Hematopoietic multipotent progenitor cell treated with erythropoietin and hydrocortisone succinate and interleukin-3 and kit ligand, for 8 days (in vitro differentiated cells): ENCODE measurements at regions not wholly inside any gene's neighbourhood (a gene's known extent, or its start where the extent isn't known, plus 50 kb on each side); places are given as distances from the start of the nearest gene placed in this dataset.
"Not testable (repeated sequence)": the region's sequence is repeated elsewhere in the genome, so short reads cannot be mapped to it uniquely, and the experiment has no call there.

ENCODE experiments used
- DNase-seq: peaks from one replicate; pipeline ENCODE4 v3.0.0-alpha.2; 2015

DNA sequence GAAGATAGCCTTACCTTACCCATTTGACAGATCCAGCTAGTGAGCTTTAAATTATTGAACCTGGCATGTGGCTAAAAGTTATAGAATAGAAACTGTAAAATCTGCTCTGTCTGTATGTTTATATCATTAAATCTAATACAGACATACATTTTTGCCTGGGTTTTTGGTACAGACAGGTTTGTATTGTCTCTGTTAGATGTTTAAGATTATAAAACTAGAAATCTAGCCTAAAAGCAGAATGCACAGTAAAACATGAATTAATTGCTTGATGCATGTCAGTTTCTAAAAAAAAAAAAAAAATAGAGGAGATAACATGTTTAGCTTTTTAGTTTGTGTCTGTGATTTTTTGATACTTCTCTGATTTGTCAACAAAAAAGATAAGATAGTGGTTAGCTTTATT is 477.6 kb upstream of the LRRC7 start:
- no peak for DNase-seq

DNA sequence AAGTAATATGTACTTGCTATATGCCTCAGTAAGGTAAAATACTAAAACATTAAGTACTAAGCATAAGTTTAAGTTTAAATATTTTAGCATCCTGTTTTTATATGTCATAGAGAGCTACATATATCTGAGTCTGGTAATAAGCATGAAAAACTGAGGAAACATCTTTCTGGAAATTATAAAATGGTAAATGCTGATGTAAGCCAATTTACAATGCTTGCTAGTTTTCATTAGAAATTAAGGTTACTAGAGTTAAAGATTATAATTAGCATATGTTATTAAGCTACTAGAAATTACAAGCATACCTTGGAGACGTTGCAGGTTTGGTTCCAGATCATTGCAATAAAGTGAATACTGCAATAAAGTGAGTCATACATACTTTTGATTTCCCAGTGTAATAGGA is 477.0 kb upstream of the LRRC7 start:
- DNase-seq: no peak

DNA sequence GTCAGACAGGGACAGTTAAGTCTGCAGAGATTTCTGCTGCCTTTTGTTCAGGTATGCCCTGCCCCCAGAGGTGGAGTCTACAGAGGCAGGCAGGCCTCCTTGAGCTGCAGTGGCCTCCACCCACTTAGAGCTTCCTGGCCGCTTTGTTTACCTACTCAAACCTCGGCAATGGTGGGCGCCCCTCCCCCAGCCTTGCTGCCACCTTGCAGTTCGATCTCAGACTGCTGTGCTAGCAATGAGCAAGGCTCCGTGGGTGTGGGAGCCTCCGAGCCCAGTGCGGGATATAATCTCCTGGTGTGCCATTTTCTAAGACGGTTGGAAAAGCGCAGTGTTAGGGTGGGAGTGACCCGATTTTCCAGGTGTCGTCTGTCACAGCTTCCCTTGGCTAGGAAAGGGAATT is 465.7 kb upstream of the LRRC7 start:
- DNase-seq: not testable (repeated sequence)

DNA sequence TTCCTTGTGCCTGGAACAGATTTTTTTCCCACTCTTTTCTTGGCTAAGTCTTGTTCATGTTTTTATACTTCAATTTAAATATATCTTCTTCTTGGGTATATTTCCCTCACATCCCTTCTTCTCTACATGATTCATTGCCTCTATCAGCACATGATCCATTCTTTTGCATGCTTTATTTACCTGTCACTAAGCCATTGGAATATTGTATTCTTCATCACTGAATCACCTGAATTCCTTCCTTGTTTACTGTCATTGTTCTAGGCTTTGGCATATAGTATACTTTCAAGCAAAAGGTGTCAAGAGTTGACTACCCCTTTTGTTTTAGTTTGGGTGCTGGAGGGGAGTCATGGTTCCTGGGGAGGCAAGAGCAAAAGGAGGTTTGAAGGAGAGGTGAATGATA is 464.5 kb upstream of the LRRC7 start:
- DNase-seq: no peak

DNA sequence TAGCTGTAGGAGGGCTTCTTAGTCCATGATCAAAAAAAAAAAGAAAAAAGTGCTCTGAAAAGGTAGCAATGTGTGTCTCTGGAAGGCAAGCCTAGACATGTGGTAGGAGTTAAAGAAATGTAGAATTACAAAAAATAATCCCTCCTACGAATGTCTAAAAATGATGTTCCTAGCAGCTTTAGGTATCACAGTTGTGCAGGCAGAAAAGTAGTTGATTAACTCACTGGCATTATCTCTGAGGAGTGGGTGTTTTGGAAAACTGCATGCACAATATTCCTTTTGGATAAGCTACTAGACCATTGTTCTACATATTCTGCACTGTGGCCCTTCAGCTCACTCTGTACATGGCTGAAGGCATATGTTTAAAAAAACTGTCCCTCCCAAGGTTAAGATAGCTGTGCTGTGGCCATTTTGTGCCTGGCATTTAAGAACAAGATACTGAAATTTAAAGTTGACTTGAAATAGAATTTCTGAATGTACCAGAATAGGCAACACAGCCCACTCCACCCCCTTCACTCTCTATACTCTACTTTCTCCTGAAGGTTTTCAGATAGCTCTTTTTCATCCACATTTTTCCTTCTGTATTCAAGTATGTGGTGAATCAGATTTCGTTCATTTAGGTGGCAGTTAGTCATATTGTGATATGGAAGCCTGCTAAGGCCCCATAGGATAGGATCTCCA is 463.9 kb upstream of the LRRC7 start:
- no peak for DNase-seq

DNA sequence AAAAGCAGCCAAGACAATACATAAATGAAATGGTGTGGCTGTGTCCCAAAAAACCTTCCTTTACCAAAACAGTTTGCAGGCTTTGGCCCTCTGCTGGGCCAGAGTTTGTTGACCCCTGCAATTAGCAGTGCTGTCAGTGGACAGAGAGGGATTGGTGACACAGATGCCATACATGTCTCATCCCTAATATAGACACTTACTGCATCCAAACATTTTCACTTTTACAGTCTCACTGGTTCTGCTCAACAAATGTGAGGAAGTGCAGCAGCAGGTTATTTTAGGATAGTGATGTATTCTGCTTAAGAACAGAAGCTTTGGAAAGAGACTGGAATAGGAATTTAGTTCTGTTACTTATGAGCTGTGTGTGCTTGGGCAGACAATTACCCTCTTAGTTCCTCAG is 462.8 kb upstream of the LRRC7 start:
- DNase-seq: no peak

DNA sequence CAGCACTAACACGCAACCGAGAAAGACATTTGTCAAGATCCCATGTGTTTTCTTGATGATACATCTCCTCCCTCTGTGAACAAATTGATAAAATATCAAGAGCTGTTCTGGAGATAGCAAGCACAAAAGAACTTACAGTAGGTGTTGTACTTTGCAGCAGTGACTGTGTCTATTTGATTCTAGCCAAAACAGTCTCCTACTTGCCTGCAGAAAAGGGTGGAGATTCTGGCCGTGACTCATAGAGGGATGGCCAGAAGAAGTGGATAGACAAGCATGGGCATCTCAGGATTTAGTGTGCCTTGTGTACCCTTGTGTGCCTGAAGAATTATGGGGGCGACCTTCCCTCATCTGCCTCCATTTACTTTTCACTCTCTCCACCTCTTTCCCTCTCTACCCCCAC is 458.4 kb upstream of the LRRC7 start:
- DNase-seq: peak; percentile 3

DNA sequence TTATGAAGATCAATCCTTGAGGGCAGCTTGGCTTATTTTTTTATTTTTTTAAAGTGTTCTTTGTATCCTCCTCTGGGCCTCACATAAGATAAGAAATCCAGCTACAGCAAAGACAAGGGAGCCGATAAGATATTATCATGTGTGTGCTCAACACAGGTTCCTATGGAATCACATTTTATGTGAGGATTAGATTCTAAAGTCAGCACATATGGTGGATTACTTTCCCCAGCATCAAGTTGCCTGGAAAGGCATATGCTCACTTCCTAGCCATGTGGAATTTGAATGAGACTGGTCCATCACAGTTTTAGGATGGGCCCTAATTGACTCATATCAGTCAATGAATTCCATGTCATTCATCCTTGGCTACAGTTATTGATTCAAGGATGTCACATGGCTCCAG is 456.9 kb upstream of the LRRC7 start:
- DNase-seq: no peak

DNA sequence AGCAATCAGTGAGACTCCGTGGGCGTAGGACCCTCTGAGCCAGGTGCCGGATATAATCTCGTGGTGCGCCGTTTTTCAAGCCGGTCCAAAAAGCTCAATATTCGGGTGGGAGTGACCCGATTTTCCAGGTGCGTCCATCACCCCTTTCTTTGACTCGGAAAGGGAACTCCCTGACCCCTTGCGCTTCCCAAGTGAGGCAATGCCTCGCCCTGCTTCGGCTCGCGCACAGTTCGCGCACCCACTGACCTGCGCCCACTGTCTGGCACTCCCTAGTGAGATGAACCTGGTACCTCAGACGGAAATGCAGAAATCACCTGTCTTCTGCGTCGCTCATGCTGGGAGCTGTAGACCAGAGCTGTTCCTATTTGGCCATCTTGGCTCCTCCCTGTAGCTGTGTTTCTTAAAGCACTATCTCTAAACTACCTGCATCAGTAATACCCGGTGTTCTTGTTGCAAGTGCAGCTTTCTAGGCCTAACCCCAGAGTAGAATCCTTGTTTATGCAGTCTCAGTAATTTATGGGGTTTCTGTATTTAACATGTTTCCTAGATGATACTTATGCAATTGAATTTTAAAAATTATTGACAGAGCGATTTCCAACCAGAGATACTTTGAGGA is 447.5 kb upstream of the LRRC7 start:
- not testable (repeated sequence) for DNase-seq

DNA sequence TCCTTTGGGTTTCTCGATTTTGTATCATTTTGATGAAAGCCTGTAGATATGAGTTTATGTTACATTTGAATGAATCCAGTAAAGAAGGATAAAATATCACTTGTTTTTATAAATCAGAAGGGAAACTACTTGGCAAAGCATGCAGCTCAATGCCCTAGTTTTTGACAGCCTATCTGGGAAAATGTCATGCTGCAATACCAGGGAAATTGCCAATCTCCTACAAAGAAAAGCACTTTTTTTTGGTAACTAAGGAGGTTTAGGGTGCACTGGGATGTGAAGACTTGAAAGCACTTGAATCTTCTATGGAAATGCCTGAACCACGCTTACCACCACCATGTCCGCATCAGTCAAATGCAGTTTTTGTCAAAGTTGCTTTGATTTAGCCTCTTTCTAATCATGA is 446.9 kb upstream of the LRRC7 start:
- DNase-seq: no peak

DNA sequence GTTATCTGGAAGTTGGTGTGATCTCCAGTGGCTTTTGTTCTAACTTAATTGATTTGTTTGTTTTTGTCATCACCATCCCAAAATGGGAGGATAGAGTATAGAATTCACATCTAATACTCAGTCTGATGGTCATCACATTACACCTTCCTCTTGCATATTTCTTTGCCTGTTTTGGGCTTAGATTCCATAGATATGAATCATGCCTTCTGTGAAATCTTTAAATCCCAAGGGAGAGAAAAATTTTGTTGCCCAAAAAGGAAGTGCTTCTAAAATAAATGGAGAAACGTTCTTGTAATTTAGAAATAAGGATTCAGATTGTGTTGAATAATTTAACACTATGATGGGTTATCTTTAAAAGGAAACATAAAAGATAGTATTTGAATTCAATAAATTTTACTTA is 446.0 kb upstream of the LRRC7 start:
- DNase-seq: no peak

DNA sequence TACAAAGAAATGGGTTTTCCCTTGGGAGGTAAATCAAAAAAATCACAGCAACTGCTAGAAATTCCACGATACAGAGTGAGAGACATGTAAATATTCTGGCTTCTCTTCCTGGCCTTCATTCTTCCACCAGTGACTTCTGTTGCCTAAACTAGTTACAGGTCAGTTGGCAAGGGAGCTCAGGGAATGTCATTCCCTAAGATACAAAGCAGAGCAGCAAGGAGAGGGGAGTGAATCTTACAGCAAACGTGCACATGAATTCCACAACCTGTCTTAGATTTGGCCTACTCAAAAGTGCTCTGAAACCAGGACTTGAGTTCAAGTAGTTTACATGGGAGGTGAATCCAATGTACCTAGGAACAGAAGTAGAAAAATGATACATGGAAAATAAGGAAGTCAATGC is 445.3 kb upstream of the LRRC7 start:
- no peak for DNase-seq

DNA sequence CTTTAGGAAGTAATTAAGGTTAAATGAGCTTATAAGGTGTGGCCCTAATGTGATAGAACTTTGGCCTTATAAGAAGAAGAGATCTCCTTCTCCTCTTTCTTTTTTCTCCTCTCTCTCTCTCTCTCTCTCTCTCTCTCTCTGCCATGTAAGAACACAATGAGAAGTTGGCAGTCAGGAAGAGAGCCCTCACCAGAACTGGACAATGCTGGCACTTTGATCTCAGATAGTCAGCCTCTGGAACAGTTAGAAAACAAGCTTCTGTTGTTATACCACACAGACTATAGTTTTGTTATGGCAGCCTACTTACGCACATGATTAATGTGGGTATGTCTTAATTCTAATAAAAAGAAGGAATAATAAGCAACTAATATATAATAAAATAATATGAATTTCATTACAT is 444.2 kb upstream of the LRRC7 start:
- DNase-seq: no peak

DNA sequence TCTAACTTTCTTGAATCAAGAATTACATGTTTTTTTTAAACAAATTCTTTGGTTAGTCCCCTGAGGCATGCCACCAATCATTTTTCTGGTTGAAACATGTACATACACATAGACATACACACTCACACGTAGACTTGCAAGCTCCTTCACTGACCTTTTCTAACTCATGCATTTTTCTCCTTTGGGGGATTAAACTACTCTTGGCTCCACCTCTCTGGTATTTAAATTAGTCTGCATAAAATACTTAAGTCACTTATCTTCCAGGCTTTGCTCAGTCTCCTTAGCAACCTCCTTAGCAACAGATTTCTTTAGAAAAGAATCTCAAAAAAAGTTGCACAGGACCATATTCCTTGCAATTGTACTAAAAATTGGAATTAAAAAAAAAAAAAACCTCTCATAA is 440.9 kb upstream of the LRRC7 start:
- no peak for DNase-seq

DNA sequence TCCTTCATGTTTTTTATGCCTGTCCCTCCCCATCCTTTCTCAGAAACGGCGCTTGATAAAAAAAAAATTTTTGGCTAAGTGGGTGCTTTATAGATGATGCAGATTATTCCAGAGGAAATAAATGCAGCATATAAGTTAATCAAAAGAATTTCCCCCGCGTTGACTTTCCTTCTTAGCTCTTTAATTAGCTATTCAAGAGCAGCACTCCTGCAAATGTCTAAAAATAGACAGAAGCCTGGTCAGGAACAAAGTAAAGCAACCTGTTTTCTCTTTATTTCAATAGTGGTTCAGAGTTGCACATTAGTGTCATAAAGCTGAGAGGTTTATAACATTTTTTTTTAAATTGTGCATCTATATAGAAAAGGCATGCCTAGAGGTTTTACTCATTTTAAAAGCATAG is 439.5 kb upstream of the LRRC7 start:
- no peak for DNase-seq

DNA sequence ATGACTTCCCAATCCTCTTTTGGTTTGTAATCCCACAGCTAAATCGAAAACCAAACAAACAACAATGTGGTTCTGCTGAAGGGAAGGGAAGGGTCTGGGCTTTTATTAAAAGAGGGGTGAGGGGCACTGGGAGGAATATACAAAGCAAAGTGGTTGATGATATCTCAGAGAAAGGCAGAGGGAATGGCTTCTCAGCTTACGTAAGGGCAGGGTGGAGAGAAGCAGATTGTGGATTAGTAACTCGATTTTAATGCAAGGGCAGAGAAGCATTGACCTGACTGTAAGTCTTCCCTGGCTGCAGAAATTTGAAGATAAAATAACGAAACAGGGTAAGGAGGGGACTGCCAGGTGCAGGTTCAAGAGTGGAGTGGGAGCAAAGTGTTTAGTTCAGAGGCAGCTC is 438.2 kb upstream of the LRRC7 start:
- DNase-seq: no peak

DNA sequence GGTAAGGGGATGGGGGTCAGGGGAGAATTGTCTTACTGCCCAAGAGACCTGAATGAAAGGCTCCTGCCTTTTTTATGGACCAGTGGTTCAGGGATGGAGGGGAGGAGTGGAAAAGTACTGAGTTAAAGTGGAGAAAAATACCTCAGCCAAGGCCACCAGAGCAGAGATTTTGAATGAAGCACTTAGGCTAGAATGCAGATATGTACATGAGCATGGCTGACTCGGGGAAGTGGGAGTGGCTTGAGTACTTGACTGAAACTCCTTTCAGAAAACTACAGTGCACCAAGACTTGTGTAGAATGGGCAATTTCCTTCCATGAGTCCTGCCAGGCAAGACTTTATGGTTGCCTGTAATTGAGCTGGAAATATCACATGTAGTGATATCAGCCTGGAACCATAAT is 429.6 kb upstream of the LRRC7 start:
- no peak for DNase-seq

DNA sequence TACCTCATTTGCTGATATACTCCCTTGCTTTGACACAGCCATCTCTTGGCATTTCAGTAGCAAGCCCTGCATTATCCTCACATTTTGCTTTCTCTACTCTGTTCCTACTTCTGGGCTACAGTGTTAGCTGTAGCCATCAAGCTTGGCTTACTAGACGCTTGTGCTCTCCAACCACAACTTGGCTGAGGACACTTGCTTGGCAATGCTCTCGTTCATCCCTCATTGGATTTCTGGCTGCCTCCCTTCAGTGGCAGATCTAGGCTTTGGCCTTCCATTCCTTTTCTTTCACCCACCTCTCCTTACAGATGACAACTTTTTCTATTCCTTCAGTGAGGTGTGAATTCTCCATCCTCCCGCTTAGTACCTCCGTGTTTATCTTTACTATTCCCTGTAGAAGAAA is 428.7 kb upstream of the LRRC7 start:
- DNase-seq: no peak

DNA sequence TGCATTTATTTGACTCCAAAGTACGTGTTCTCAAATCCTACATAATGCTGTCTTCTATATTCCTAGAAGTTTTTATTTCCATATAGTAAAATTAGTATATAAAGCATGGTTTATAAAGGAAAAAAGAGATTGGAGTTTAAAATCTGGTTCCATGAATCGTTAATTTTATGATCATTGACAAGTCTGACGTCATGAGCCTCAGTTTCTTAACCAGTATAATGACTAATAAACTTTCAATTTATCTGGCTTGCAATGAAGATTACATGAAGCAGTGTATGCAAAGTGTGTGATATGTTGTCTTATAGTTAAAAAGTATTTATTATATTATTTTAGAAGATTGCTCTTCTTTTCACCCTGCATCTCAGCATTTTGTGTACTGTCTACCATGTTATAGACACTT is 421.4 kb upstream of the LRRC7 start:
- DNase-seq: no peak

DNA sequence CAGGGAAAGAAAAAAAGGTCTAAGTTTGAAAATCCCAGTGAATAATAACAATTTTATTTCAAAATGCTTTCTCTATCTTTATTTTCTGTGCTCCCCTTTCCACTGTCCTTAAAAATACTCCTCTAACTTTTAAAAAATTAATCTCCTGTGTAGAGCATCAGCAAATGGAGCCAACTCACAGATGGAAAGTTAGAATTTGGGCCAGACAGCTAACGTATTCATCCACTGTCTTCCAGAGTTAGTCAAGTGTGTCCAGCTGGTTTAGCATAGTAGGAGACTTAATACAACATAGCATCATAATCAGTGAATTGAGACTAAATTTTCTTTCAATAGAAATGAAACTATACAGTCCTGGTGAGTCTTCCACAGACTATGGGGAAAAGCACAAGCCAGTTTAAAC is 419.0 kb upstream of the LRRC7 start:
- DNase-seq: no peak

DNA sequence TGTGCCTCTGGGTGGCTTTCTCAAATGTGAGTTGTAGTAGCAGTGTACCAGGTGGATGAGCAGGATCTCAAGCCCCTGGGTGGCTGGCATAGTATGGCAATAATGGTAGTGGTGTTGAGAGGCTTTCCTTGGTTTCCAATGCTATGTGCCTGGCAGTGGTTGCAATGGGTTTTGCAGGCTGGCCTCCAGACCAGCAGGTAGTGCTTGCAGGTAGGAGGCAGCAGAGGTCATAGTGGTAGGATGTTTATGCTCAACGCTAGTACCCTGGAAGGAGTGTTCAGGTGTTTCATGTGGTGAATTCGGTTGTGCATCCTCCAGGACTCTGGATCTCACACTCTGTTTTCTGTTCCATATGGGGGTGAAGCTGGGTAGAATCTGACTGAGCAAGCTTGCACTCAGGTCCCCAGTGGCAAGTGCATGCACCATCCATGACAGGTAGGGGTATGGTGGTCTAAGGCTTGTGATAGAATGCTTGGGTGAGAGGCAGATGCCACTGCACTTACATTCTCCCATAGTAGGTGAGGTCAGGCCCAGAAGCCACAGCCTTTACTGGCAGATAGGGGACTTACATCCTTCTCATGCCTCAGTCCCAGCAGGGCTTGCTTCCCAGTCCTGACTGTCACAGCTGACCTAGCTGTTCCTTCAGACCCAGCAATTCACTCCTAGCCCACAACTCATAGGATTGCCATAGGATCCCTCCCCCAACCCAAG is 410.5 kb upstream of the LRRC7 start:
- DNase-seq: no peak

DNA sequence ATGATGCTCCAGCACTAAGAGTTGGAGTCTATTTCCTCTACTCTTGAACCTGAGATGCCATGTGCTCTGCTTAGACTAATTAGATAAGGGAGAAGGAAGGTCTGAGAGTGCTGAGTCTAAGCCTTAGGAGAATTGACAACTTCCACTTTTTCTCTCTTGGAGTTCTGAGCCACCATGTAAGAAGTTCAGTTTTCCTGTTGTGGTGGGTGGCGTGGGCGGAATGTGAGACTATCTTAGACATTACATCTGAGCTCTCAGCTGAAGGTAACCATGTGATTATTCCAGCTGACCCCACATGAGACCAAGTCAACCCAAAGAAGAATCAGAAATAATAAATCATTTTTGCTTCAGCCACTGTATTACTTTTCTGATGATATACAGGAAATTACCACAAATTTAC is 404.5 kb upstream of the LRRC7 start:
- no peak for DNase-seq

DNA sequence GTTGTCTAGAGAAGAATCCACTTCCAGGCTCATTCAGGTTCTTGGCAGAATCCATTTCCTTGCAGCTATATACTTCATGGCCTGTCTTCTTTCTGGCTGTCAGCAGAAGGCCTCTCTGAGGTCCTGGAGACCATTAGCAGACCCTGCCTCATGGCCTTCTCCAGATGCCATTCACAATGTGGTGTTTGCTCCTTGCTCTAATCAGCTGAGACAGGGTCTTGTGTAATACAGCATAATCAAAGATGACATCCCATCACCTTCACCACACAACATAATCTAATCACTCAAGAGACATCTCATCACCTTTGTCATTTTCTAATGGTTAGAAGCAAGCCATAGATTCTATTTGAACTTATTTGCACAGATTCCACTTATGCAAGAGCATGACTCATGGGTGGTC is 403.9 kb upstream of the LRRC7 start:
- DNase-seq: no peak

DNA sequence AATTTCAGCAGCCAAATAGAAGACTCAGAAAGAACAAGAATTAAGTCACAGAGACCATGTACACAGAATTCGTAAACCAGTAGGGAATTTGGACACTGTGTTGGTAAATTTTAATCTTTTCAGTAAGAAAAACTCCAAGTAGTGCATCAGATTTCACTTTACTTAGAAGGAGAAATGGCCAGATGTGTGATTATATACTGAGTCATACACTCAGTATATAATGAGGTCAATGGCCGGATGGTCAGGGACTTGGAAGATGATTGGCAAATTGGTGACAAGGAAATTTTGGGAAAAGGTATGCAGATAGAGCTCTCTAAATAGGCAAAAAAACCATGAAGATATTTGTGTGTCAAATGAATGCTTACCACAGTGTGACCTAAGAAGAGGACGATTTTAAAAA is 399.8 kb upstream of the LRRC7 start:
- DNase-seq: no peak

DNA sequence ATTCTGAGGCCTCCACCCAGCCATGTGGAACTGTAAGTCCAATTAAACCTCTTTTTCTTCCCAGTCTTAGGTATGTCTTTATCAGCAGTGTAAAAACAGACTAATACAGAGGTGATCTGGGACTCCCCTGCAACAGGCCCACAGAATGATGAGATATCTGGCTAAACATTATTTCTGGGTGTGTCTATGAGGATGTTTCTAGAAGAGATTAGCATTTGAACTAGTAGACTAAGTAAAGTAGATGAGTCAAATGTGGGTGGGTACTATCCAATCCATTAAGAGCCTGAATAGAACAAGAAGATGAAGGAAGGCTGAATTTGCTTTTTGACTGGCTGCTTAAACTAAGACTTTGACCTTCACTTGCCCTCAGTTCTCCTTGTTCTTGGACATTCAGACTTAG is 396.5 kb upstream of the LRRC7 start:
- DNase-seq: no peak
